DOHH2 (cell line): ENCODE measurements at regions not wholly inside any gene's neighbourhood (a gene's known extent, or its start where the extent isn't known, plus 50 kb on each side); places are given as distances from the start of the nearest gene placed in this dataset.

Experiments used
- EZH2phosphoT487 ChIP-seq: fragments of 200-600 bp; sonication (generic); IDR thresholded peaks from 2 replicates; pipeline ENCODE4 v1.6.1; 2017; ENCODE audit warnings: borderline replicate concordance, mild to moderate bottlenecking, antibody characterized with exemption, low read length, moderate library complexity, mixed read lengths
- TF ChIP-seq, protein P1 (sequence below): fragments of 200-600 bp; sonication (generic); IDR thresholded peaks from one replicate; pipeline ENCODE4 v1.5.1; 2014; ENCODE audit warnings: antibody characterized with exemption, mild to moderate bottlenecking, low read depth, low read length; ENCODE audit not compliant: poor library complexity, severe bottlenecking

DNA sequence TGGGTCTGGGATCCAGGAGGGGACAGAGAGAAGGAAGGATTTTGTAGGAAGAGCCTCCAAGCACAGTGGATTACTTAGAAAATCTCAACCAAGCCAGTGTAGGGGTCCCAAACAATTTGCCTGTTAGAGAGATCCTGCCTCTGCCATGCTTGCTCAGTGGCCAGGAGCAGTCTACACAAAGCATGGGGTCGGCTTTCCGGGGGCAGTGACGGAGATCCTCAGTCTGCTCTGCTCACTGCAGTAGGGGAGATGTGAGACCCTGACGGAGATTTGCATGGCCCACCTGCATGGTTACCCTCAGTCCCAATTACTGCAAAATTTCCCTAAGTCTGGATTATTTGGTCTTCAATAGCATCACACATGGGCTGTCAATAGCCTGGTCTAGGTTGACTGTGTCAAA, 385.2 kb downstream of the CMPK2 start:
- no peak for TF ChIP-seq EZH2phosphoT487
- TF ChIP-seq, protein P1, sequence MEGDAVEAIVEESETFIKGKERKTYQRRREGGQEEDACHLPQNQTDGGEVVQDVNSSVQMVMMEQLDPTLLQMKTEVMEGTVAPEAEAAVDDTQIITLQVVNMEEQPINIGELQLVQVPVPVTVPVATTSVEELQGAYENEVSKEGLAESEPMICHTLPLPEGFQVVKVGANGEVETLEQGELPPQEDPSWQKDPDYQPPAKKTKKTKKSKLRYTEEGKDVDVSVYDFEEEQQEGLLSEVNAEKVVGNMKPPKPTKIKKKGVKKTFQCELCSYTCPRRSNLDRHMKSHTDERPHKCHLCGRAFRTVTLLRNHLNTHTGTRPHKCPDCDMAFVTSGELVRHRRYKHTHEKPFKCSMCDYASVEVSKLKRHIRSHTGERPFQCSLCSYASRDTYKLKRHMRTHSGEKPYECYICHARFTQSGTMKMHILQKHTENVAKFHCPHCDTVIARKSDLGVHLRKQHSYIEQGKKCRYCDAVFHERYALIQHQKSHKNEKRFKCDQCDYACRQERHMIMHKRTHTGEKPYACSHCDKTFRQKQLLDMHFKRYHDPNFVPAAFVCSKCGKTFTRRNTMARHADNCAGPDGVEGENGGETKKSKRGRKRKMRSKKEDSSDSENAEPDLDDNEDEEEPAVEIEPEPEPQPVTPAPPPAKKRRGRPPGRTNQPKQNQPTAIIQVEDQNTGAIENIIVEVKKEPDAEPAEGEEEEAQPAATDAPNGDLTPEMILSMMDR, result no peak
